Spleen (tissue), 11 donors: ENCODE measurements at regions not wholly inside any gene's neighbourhood (a gene's known extent, or its start where the extent isn't known, plus 50 kb on each side); places are given as distances from the start of the nearest gene placed in this dataset.

Experiments used
- DNase-seq: peaks from one replicate; pipeline ENCODE4 v3.0.0-alpha.2; 2020
- H3K27ac ChIP-seq, 8 donors: fragments of 200-600 bp; sonication (generic) in 7 of 8; 1 replicate in 4 of 8; 2 replicates in 4 of 8; pipeline versions ENCODE4 v1.5.0 to v1.8.0; 2016 to 2021; ENCODE audit warnings: inconsistent platforms in 4 of 8, mild to moderate bottlenecking in 4 of 8, moderate library complexity in 1 of 8
- H3K27me3 ChIP-seq, 7 donors: fragments of 200-600 bp; sonication (generic) in 6 of 7; replicated peaks in 1 of 7; 1 replicate in 4 of 7; 2 replicates in 3 of 7; pipeline versions ENCODE4 v1.5.0 to v1.8.0; 2016 to 2021; ENCODE audit warnings: inconsistent platforms in 3 of 7, mild to moderate bottlenecking in 1 of 7
- H3K36me3 ChIP-seq, 6 donors: fragments of 200-600 bp; sonication (generic) in 5 of 6; 1 replicate in 4 of 6; 2 replicates in 2 of 6; pipeline versions ENCODE4 v1.5.0 to v1.8.0; 2016 to 2021; ENCODE audit warnings: inconsistent platforms in 2 of 6
- H3K4me1 ChIP-seq, 6 donors: fragments of 200-600 bp; sonication (generic) in 5 of 6; 1 replicate in 3 of 6; 2 replicates in 3 of 6; pipeline versions ENCODE4 v1.5.0 to v1.8.0; 2016 to 2021; ENCODE audit warnings: inconsistent platforms in 3 of 6
- H3K4me3 ChIP-seq, 8 donors: fragments of 200-600 bp; sonication (generic) in 7 of 8; 1 replicate in 4 of 8; 2 replicates in 4 of 8; pipeline versions ENCODE4 v1.5.0 to v1.8.0; 2016 to 2021; ENCODE audit warnings: inconsistent platforms in 4 of 8, mild to moderate bottlenecking in 4 of 8, moderate library complexity in 2 of 8
- H3K9me3 ChIP-seq, 8 donors: fragments of 200-600 bp; sonication (generic) in 7 of 8; 1 replicate in 4 of 8; 2 replicates in 4 of 8; pipeline versions ENCODE4 v1.5.0 to v1.8.0; 2016 to 2021; ENCODE audit warnings: inconsistent platforms in 4 of 8
- CTCF ChIP-seq, 11 experiments: fragments of 200-600 bp in 7 of 11; fragments of 450-650 bp in 4 of 11; sonication (generic) in 4 of 11; IDR thresholded peaks in 8 of 11; conservative IDR thresholded peaks in 3 of 11; 1 replicate in 7 of 11; 2 replicates in 4 of 11; pipeline versions ENCODE4 v1.4.0 to v1.8.0; 2016 to 2021; ENCODE audit warnings: antibody characterized with exemption in 11 of 11, inconsistent platforms in 4 of 11, mild to moderate bottlenecking in 1 of 11
- POLR2A ChIP-seq, 3 donors: fragments of 450-650 bp; IDR thresholded peaks; one replicate each; pipeline ENCODE4 v1.5.1; 2017; ENCODE audit warnings: antibody characterized with exemption in 3 of 3, mild to moderate bottlenecking in 1 of 3
- POLR2AphosphoS5 ChIP-seq, 3 donors: sonication (generic); formaldehyde crosslinking; IDR thresholded peaks; one replicate each; pipeline ENCODE4 v1.5.1; 2017; ENCODE audit warnings: antibody characterized with exemption in 3 of 3
- WGBS, 5 donors: extraction: QIAGEN DNeasy Blood & Tissue Kit in 3 of 5; methylation state at CpG; one replicate each; pipeline versions ENCODE4 v1.1.5 to v1.1.7; 2013 to 2018; 5-methylcytosine and 5-hydroxymethylcytosine counted together
- intact Hi-C: fragments of 100-400 bp; cut with DNase I; formaldehyde crosslinking; loops from one replicate; pipeline ENCODE4 v1.15.0; 2023; ENCODE audit warnings: low total_unique reads
- donor health status: healthy with polysubstance abuse.
- donor health status: DM: no; HTN: no; CAD: no; lungs with moderate emphysema.
- donor health status: DM: no; HTN: no; CAD: no.
- donor health status: Bipolar disorder and iron deficiency.
- donor health status: healthy.
- donor health status: DM: no; HTN: no; CAD: no.
- donor health status: DM: yes; HTN: yes; CAD: no.

DNA sequence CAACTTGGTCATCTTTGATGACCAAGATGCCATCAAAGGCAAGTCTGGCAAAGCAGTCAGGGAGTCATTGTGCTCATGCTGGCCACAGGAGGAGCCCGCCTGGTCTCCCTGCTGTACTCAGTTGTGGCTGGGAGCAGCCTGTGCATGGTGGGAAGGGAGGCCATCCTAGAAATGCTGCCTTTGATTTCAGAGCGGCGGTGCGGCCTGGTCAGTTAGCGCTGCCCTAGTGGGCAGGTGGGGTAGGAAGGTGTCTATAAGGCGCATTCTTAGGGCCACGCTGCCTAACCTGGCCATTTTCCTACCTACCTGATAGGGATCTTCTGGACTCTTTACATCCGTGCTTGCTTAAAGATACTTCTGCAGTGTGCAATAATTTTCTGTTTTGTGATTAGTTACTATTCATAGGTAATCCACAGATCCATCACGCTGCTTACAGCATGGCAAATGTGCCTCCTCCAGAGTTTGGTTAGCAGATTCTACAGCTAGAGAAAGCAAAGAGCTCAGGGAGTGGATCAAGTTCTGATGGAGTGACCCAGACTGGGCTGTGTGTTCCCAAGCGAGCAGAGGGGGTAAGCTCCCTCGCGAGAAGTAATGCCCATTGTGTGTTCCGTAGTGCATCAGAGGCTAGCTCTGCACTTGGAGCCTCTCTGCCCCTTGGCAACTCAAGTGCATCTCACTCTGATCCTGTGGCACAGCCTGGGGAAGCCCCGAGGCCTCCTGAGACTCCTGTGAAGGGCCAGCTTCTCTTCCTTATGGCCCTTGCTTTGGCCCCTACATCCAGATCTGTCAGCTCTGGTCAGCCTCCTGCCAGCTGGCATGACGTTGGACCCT is 970.1 kb upstream of the ZNF722 start:
- TF ChIP-seq CTCF (IDR thresholded peaks at IDR 0.05 in 8 of 11, conservative IDR thresholded peaks at IDR 0.05 in 3 of 11) (no peak), POLR2AphosphoS5 (IDR thresholded peaks at IDR 0.05) (no peak), POLR2A (IDR thresholded peaks at IDR 0.05) (no peak)
- H3K9me3 ChIP-seq: peaks cover 0 to 99% (median 76%) of the 10 kb centered on the region in 8 donors
- no peaks in the 10 kb centered on the region for H3K27me3 ChIP-seq
- H3K4me3 ChIP-seq: no peak overlapping the region
- no peak for DNase-seq
- WGBS, 5 donors: 76 to 83% (median 81%) methylated on average over 14 to 15 of the region's 15 CpGs
- no peak overlapping the region for H3K27ac ChIP-seq
- intact Hi-C loops: no loop called here
- no peaks in the 10 kb centered on the region for H3K4me1 ChIP-seq
- H3K36me3 ChIP-seq: no peaks in the 10 kb centered on the region

DNA sequence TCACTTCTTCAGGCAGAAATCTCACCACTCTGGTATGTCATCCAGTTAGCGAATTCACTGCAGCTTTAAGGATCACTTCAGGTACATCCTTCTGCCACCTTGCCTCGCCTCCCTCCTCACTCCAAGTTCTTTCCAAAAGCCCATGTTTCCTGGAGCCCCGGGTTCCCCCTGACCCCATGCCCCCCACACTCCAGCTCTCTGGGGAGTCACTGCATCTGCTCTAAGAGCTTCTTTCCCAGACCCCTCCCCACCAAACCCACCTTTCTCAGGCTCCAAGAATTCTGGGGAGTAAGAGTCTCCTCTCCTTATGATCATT is 969.5 kb upstream of the ZNF722 start:
- TF ChIP-seq POLR2A (IDR thresholded peaks at IDR 0.05) (no peak), POLR2AphosphoS5 (IDR thresholded peaks at IDR 0.05) (no peak), CTCF (IDR thresholded peaks at IDR 0.05 in 8 of 11, conservative IDR thresholded peaks at IDR 0.05 in 3 of 11) (no peak)
- Histone ChIP-seq H3K4me3 (no peak overlapping the region), H3K4me1 (no peaks in the 10 kb centered on the region), H3K27me3 (no peaks in the 10 kb centered on the region), H3K27ac (no peak overlapping the region), H3K36me3 (no peaks in the 10 kb centered on the region), H3K9me3 (peaks cover 0 to 99% (median 71%) of the 10 kb centered on the region in 8 donors)
- no peak for DNase-seq
- intact Hi-C loops: no loop called here
- WGBS, 5 donors: 41 to 86% (median 56%) methylated on average over 3 of the region's 3 CpGs

DNA sequence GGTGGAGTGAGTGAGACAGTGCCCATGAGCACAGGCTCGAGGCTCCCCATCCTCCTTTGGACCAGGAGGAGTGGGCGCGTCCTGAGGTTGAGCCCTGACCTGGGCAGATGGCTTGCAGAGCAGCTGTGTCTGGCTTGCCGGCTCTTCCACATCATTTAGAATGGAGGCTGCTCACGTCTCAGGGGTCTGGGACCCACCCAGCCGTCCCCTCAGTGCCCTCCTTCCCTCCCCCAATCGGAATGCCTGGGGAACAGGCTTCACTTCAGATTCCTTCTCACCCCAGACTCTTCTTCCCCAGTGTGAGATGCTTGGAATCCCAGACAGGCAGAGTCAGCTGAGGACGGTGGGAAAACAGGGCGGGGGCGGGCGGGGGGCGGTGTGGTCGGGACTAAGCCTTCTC is 968.6 kb upstream of the ZNF722 start:
- intact Hi-C loops: no loop called here
- no peak for TF ChIP-seq POLR2A (IDR thresholded peaks at IDR 0.05)
- TF ChIP-seq CTCF (IDR thresholded peaks at IDR 0.05 in 8 of 11, conservative IDR thresholded peaks at IDR 0.05 in 3 of 11): no peak
- TF ChIP-seq POLR2AphosphoS5 (IDR thresholded peaks at IDR 0.05): no peak
- 72 to 83% (median 75%) methylated on average over 12 to 13 of the region's 13 CpGs for WGBS, 5 donors
- H3K27me3 ChIP-seq: no peaks in the 10 kb centered on the region
- no peak for DNase-seq
- peaks cover 0 to 97% (median 70%) of the 10 kb centered on the region in 8 donors for H3K9me3 ChIP-seq
- H3K4me1 ChIP-seq: no peaks in the 10 kb centered on the region
- H3K4me3 ChIP-seq: no peak overlapping the region
- H3K36me3 ChIP-seq: no peaks in the 10 kb centered on the region
- H3K27ac ChIP-seq: no peak overlapping the region

- intact Hi-C loops: no loop called here
- 74 to 80% (median 74%) methylated on average over 15 to 16 of the region's 16 CpGs for WGBS, 5 donors
- Histone ChIP-seq H3K27ac (no peak overlapping the region), H3K27me3 (no peaks in the 10 kb centered on the region), H3K4me3 (no peak overlapping the region), H3K9me3 (peaks cover 0 to 98% (median 72%) of the 10 kb centered on the region in 8 donors), H3K4me1 (no peaks in the 10 kb centered on the region), H3K36me3 (no peaks in the 10 kb centered on the region)
- DNase-seq: no peak
- no peak for TF ChIP-seq POLR2A (IDR thresholded peaks at IDR 0.05)
- no peak for TF ChIP-seq POLR2AphosphoS5 (IDR thresholded peaks at IDR 0.05)
- no peak for TF ChIP-seq CTCF (IDR thresholded peaks at IDR 0.05 in 8 of 11, conservative IDR thresholded peaks at IDR 0.05 in 3 of 11)
Measured at GRCh38 chr7:63031838-63032436, 966.7 kb upstream of the ZNF722 start.
